ENCODE measurements at regions not wholly inside any gene's neighbourhood (a gene's known extent, or its start where the extent isn't known, plus 50 kb on each side); places are given as distances from the start of the nearest gene placed in this dataset.
"Not testable (repeated sequence)": the region's sequence is repeated elsewhere in the genome, so short reads cannot be mapped to it uniquely, and the experiment has no call there.

DNA sequence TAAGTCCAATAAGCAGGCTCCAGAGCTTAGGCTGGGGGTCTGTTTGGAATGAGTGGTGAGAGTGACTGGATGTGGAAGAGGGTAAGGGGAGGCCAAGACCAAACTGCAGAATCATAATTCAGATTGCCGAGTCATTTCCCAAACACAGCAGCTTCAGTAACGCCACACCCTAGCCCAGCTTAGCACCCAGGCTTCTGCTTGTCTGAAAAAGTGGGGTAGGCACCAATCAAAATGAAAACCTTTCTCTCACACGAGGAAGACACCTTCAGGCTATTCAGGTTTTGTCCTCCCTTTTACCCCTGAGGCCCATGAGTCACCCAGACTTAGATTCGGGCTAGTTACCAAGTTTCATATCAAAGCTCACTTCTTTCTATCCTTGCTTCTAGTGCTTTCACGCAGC is 306.1 kb downstream of the DAD1 start:
- DNase-seq: no peak

DNA sequence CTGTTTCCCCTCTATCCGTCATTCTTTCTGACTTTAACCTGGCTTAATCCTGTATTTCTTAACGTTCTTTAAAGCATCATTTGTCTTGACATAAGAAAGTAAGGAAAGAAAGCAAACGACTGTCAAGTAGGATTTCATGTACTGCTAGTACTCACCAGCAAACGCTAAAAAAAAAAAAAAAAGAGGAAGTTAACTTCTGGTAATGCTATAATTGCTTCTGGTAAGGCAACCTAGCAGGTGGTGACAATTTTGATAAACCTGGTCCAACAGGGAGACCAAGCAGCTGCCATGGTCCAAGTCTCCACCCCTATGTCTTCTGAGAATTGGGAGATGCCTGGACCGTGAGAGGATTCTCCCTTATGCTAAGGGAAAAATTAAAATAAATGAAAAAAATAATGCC is 306.6 kb downstream of the DAD1 start:
- no peak for DNase-seq

DNA sequence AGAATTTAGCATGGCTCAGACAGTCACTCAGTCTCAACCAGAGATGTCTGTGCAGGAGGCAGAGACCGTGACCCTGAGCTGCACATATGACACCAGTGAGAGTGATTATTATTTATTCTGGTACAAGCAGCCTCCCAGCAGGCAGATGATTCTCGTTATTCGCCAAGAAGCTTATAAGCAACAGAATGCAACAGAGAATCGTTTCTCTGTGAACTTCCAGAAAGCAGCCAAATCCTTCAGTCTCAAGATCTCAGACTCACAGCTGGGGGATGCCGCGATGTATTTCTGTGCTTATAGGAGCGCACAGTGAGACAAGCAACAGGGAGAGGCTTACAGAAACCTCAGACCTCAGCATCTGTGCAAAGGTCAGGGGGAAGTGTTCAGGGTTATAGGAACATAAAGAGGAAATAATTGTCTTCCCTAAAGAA is 307.6 kb downstream of the DAD1 start:
- not testable (repeated sequence) for DNase-seq

DNA sequence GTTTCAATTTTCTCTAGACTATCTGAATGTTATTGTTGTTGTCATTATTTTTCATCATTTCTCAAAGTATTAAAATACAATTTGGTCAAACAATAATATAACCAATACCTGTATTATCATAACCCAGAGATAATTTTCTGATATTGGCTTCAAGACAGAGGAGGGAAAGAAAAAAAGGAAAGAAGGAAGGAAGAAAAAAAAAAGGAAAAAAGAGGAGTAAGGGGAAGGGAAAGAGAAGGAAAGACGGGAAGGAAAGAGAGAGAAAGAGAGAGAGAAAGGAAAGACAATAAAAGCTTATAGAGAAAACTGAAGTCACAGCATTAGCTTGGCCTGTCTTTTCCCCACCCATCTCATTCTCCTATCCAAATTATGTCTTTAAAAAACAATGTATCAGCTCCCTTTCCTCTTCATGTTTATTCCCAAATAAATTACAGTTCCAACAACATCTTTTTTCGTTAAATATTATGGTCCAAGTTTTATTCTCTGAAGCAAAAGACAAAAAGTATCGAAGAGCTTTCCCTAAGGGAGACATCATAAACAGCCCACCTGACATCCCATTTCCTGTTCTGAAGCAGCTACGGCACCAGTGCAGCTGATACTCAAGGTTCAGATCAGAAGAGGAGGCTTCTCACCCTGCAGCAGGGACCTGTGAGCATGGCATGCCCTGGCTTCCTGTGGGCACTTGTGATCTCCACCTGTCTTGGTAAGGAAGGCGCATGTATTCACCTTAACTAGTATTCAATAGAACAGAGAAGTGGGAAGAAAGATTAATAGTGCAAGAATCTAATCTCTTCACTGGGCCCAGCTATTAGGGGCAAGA is 308.3 kb downstream of the DAD1 start:
- DNase-seq: no peak

DNA sequence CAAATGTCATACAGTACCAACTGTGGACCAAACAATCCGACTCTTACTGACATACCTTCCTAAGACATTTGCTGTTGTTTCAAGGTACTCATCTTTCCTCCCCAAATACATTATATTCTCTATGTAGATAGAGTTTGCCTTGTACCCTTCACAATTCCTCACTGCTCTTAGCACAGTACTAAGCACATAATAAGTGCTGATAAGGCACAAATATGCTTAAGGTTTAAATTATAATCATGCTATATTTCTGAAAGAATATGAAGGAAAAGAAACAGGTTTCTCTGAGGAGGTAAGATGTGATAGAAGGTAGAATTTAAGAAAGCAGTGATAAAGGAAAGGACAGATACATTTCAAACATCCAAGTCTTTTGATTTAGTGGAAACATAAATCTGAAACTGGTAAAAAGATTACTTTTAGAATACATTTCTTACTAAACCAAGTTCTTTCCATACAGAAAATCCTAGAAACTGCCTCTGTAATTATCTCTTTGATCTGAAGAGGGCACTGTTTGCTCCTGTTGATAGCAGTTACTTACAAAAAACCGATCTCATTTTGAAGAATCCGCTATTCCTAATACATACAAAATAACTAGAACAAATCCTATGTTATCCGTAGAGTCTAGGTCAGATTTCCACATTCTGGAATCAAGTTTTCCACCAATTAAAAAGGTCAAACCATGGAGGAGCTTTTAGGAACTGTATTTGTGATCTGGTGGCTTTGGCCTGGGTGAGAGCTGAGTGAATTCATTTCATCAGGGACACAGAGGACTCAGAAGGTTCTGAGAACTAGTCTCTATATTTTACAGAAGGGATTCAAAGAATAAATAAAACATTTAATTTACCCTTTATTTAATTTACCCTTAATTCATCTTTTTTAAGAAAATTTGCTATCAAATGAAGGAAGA is 311.9 kb downstream of the DAD1 start:
- DNase-seq: no peak

DNA sequence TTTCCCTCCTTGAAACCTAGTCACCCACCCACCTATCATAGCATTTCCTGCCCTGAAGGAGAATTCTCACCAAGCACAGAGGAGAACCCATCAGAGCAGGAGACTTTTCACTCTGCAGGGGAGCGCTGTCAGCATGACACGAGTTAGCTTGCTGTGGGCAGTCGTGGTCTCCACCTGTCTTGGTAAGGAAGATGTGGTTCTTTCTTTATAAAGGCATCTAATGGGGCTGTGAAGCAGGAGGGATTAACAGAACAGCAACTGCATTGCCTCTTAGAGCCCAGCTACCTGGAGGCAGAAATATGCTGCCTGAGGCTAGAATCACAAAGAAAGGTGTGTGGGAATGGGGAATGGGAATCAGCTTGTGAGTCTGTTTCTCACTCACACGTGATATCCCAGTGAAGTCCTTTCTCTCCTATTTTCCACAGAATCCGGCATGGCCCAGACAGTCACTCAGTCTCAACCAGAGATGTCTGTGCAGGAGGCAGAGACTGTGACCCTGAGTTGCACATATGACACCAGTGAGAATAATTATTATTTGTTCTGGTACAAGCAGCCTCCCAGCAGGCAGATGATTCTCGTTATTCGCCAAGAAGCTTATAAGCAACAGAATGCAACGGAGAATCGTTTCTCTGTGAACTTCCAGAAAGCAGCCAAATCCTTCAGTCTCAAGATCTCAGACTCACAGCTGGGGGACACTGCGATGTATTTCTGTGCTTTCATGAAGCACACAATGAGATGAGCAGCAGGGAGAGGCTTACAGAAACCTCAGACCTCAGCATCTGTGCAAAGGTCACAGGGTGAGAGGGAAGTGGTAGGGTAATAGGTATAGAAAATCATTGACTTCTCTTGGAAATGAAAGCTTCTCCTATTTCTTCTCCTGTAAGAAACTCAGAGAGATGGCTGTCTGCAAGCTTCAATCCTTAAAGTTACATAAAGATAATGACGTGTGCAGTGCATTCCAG is 316.9 kb downstream of the DAD1 start:
- no peak for DNase-seq

DNA sequence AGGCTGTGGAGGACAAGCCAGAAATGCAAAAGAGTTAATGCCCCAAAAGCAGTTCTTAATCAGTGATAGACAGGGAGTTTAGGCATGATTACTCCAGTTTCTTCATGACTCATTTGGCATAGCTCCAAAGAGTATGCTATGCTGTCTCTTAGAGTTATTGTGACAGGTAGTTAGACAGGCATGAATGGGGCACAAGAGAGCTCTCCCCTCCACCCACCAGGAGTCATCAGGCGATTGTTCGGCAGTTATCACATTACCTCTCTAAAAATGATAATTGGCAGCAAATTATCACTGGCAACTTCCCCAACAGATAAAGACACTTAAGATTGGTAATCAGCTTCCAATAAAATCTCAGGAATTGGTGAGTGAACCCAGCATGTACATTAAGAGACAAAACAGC is 320.1 kb downstream of the DAD1 start:
- DNase-seq: no peak

DNA sequence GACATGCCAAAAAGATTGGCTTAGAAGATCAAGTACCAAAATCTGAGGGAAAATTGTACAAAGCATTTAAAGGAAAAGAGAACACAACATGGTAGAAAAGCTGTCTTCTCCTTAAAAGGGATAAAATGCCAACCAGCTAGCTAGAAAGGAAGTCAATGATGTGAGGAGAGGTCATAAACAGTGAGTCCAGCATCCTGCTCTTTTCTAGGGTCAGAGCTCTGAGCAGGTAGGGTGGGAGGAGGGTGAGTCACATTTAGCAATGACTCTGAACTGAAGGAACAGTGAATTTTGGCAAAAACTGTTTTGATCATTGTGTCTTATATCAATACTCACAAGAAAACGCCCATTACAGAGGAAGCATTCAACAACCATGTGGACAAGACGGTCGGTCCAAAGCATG is 322.3 kb downstream of the DAD1 start:
- DNase-seq: no peak

DNA sequence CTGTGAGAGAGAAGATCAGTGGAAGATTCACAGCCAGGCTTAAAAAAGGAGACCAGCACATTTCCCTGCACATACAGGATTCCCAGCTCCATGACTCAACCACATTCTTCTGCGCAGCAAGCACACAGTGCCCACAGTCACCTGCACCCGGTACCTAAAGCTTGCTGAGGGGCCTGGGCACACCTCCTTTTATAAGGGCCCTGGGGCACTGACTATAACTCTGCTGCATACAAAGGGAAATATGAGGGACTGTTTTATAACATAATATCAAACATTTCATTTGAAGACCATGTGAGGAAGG is 322.9 kb downstream of the DAD1 start:
- no peak for DNase-seq

DNA sequence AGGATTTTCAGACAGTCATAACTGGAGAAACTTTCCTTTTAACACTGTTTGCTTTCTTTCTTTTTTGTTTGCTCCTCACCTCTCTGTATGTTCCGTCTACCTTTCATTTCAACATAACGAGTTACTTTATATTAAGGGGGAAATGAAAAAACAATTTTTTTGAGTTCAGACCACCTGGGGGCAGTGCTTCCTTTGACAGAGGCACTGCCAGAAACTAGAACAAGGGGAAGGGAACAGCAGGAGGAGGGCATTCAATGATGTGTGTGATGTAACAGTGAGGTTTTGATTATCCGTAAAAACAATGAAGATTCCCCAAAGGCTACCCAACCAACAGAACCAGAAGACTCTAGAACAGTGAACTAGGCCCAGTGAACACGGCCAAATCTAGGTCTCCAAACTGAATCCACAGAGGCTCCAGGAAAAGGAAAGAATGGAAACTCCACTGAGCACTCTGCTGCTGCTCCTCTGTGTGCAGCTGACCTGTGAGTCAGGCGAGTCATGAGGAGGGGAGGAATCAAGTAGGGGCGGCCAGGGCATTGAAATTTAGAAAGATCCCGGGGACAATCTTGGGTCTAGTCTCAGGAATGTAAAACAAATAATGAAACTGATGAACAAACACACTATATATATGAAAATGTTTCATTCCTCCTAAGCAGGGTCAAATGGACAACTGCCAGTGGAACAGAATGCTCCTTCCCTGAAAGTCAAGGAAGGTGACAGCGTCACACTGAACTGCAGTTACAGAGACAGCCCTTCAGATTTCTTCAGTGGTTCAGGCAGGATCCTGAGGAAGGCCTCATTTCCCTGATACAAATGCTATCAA is 323.5 kb downstream of the DAD1 start:
- no peak for DNase-seq

DNA sequence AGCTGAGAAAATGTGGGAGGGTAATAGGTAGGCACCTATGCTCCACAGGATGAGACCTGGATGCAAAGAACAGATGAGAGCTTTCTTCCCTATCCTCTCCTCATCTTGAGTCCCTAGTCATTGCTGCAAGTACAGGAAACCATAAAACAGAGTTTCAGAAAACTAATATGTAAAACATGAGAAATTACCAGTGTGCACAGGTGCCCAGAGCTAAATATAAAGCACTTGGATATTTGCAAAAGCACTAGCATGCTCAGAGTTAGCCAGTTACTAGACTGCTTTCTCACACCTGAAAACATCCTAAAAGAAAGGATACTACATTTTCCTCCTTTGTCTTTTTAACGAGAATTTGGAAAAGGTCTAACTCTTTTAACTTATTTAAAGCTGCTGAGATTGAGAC is 324.3 kb downstream of the DAD1 start:
- no peak for DNase-seq

DNA sequence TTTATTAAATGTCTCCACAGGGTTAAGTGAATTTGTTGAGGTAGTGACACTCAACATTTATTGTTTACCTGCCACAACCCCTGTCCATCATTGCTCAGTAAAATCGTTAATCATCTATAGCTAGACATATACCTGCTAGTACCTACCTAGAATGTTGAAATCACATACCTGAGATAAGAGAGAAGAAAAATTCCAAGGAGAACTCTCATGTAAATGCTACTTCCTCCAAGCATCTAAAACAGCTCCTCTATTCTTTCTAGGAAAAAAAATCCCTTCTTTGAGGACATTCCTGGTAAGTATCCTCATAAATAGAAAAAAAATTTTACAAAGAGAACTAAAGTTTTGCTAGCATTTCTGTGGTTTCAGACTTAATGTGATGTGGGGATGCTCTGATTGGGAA is 325.1 kb downstream of the DAD1 start:
- DNase-seq: no peak

DNA sequence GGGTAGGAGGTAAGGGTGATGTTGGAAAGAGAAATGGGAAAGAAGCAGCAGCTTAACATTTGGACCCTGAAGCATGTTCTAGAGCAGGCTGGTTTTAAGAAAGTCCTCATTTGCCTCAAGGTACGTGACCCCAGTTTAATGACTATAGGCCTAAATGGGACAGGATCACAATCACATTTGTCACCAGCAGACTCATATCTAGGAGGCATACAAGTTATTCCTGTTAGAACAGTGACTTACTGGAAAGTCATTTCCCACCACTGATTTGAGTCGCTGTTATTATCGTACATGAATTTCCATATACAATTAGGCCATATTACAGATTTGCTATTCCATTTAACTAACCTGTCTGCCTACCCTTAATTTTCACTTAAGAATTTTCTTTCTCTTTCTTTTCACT is 326.1 kb downstream of the DAD1 start:
- no peak for DNase-seq

DNA sequence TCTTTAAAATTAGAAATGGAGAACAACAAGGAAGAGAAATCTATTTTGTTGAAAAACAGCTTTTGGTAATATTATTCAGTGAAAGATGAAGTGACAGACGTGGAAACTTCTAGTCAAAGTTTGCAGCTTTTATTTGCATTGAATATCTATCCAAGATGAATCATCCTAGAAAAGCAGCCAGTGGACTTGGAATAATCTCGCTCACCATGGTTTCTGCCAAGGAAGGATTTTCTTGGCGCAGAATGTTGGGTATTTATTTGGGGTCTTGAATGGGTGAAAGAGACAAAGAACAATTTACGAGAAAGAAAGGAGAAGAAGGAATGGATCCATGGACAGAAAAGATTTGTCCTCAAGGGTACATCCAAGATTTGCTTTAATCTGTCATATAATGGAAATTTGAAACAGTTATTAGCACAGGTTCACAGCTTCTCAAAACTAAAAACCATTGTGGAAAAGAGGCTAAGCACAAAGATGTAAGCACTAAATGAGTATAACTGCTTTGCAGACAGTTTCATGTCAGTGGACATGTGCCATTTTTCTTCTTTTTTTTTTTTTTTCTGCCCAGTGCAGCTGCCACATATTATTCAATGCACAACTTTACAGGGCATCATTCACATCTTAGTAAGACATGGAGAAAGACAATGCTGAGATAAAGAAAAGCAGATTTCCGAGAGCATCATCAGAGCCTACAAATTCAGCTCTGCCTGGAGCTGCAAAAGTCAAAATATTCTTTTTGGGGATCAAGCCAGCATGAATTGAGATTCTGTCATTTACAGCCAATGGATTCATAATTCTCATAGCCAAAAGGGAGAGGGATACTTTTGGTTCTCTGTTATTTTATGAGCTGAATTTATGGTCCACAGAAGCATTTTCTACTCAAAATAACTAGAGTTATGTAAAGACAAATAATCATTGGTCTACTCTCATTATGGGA is 333.7 kb downstream of the DAD1 start:
- no peak for DNase-seq

DNA sequence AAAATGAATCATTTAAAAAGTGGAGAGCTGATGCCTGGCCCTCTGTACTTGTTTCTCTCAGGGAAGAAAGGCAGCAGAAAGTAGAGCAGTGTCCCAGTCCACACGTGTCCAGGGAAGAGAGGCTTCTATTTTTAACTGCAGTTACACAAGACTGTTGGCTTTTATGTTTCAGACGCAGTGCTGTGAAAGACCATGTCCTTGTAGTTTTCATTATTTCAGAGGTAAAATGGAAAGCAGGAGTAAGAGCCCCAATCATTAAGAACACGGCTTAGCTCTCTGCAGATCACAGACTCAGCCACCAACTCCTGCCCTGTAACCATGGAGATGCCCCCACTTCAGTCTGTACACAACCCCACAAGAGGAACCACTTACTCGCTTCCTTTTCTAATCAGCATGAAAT is 336.3 kb downstream of the DAD1 start:
- DNase-seq: no peak

DNA sequence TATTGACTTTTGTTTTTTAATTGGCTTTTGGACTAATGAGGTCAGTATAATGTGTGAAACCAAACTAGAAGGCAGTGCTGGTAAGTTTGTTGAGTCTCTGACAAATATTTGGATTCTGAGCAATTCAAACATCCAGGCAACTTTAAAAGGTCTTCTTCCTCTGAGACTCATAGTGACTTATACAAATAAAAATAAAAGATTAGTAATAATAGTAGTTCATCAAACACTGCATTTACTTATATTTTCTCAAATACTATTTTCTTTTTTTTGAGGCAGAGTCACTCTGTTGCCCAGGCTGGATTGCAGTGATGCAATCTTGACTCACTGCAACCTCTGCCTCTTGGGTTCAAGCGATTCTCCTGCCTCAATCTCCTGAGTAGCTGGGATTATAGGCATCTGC is 337.9 kb downstream of the DAD1 start:
- no peak for DNase-seq

DNA sequence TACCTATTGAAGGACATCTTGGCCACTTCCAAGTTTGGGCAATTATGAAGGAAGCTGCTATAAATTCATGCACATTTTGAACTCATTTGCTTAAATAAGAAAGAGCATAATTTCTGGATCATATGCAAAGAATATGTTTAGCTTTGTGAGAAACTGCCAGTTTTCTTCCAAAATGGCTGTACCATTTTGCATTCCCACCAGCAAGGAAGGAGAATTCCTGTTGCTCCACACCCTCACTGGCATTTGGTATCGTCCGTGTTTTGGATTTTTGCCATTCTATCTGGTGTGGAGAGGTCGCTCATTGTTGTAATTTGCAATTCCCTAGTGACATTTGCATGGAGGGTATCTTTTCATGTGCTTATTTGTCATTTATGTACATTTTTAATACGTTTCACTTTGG is 339.3 kb downstream of the DAD1 start:
- DNase-seq: no peak

DNA sequence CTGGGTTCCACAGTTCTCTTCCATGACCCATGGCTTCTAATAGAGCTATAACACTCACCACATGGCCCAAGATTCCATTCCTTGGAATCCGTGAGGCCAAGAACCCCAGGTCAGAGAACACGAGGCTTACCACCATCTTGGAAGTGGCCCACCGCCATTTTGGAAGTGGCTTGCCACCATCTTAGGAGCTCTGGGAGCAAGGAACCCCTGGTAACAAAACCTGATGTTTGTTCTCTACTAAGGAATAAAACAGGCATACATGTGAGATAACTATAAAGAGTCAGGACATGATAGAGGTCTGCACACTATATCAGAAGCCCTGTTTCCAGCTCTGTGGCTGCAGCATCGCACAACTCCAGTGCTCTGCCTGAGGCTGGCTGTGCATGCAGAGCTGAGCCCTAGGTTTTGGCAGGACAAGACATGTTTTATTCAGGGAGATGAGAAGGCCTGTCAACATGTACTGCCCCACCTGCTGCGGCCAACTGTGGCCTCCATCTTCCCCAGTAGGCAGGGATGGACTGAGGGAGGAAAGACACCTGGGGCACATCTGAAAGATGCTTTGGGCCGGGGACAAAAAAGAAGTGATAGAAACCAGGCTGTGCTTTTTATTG is 344.9 kb downstream of the DAD1 start:
- DNase-seq: no peak

DNA sequence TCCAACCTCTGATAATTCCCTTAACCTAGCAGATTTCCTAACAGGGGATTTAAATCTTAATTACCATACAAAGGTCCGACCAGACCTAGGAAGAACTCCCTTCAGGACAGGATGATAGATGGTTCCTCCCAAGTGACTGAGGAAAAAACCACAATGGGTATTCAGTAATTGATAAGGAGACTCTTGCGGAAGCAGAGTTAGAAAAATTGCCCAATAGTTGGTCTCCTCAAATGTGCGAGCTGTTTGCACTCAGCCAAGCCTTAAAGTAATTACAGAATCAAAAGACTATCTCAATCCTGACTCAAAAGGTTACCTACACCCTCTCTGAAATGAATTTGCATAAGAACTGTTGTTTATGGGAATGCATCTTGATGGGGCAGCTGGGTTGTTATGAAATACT is 350.7 kb downstream of the DAD1 start:
- not testable (repeated sequence) for DNase-seq

DNA sequence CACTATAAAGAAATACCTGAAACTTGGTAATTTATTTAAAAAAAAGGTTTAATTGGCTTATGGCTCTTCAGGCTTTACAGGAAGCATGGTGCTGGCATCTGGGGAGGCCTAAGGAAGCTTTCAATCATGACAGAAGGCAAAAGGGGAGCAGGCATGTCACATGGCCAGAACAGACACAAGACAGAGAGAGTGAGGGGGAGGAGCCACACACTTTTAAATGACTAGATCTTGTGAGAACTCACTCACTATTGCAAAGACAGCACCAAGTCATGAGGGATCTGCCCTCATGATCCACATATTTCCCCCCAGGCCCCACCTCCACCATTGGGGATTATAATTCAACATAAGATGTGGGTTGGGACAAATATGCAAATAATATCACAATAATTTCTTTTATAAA is 355.6 kb downstream of the DAD1 start:
- DNase-seq: no peak

DNA sequence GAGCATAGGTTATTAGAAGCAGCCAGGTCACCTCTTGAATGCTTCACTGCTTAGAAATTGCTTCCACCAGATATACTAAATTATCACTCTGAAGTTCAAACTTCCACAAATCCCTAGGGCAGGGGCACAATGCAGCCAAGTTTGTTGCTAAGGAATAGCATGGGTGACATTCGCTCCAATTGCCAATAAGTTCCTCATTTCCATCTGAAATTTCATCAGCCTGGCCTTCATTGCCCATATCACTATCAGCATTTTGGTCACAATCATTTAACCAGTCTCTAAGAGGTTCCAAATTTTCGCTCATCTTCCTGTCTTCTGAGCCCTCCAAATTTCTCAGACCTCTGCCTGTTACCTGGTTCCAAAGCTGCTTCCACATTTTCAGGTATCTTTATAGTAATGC is 356.1 kb downstream of the DAD1 start:
- DNase-seq: no peak
